Glomerular endothelial cell (primary cell): ENCODE measurements at regions not wholly inside any gene's neighbourhood (a gene's known extent, or its start where the extent isn't known, plus 50 kb on each side); places are given as distances from the start of the nearest gene placed in this dataset.

Source experiments
- DNase-seq: peaks from one replicate; pipeline ENCODE4 v3.0.0-alpha.2; 2011; ENCODE audit warnings: low read depth, low spot score; ENCODE audit errors: extremely low read depth

- DNase-seq, result no peak
These were observed 256.0 kb downstream of the BCL11A start for GRCh38 chr2:60297296-60298005.

- no peak for DNase-seq
These were observed 257.1 kb downstream of the BCL11A start for GRCh38 chr2:60296219-60296955.

DNA sequence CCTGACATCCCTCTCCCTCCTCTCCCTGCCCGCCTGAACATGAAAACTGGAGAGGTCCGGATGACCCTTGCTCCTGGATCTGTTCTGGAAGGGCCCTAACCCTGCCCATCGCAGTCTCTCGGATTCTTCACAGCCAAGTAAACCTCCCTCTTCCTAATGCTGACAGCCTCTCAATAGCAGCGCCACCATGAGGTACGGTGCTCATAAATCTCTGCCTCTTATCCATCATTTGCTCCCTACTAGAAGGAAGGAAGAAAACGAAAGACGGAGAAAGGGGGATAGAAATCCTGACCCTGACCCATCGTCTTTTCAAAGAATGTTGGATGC is 257.9 kb downstream of the BCL11A start:
- DNase-seq, result no peak

DNA sequence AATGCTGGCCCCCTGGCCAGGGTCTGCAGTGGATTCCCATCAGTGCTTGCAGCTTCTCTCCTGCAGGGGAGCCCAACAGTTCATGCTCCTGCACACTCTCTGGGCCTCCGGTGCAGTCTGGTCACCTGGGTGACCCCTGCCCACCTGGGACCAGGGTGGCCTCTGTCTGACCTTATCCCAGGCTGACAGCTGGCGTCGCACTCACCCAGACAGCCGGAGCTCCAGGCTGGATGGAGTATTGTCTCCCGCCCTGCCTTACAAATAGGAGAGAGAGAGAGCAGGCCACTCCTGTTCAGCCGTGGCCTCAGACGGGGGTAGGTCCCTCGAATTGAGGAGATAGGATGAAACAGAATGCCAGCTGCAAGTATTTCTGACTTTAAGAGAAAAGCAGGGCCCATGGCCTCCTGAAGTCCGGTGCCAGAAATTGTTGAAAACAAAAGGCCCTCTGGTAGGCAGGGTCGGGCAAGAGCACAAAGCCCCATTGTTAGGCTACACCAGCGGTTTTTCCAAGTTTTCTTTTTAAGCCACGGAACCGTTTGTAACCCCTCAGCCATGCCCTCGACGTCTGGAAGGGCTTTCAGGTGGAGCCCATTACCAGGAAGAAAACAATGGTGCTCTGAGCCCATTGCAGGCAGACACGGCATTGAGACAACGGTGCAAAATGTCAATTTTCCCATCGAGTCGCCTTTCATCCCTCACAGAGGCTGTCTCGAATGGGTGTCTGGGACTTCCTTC is 258.4 kb downstream of the BCL11A start:
- DNase-seq, result no peak

DNA sequence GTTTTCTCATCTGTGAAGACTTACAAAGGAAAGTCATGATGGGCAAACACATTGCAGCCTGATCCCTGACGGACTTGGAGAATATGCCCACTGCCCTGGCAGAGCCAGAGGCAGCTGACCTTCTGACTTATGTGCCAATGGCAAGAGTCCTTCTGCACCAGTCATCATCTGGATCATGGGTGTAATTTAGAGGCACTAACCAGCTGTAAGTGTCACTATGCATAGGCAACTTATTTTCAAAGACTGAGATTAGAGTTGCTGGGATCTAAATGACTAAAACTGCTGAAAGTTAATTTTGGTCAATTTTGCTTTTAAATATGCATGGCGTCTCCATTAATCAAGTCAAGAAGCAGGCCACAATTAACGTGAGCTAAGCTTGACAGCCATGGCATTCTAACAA is 261.2 kb downstream of the BCL11A start:
- no peak for DNase-seq

DNA sequence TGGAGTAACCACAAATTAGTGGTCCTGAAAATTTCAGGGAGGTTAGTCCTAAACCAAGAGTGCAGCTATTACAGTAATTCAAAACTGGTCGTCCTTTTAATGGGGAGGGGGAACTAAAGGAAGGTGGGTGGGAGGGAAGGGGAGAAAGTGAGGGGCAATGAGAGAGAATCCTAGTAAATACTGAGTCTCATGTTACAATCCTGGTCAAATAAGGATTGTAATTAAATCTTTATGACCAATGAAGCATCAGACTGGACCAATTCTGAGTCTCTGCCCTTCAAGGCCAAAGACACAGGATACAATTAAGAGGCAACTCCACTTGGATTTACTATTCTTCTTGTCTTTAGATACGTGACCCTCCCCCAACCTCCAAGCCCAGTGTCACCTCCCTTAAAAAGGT is 262.9 kb downstream of the BCL11A start:
- DNase-seq, result no peak

DNA sequence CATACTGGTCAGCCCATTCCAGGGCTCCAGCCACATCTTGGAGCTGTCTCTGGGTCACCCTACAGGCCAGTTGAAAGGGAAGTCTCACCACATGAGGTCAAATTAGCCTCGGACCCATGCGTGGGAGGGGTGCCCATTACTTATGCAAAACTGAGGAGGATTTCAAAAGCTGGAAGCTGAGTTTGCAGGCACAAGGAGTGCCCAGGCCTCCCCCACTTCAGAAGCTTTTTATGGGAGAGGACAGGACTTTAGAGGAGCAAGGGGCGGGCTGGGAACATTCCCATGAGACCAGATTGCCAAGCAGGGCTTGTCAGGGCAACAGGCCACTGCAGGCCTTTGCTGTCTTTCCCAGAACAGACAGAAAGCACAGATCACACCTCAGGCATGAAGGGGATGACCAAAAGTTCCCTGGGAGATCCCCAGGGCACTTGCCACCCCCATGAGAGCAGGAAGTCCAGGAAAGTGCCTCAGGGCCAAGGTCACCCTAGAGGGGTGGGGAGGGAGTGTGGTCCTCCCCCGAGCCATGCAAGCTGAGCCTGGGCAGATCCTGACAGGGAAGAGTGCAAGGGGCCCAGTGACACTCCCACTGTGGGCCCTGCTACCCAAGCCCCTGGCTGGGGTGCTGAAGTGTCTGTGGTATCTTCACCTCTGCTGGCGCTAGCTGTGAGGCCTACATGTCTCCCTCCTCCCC is 267.7 kb downstream of the BCL11A start:
- DNase-seq, result no peak

- DNase-seq, result no peak
These were observed 269.8 kb downstream of the BCL11A start for GRCh38 chr2:60283626-60284025.

DNA sequence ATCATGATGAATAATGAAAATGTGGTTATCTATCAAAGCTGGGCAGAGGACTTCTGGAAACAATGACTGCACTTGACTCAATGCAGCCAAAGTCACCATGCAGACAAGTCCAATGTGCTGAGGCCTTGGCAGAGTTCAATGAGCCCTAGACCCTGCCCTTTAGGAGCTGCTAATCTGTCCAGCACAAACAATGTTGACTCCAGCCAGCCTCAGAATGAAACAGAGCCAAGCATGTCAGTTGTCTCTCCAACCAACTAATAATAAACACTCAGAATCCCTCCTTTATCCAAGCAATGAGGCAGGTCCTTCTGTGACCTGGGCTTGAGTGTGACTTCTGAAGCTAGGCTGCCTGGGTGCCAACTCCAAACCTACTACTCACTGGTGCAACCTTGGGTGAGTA is 270.6 kb downstream of the BCL11A start:
- DNase-seq, result no peak

DNA sequence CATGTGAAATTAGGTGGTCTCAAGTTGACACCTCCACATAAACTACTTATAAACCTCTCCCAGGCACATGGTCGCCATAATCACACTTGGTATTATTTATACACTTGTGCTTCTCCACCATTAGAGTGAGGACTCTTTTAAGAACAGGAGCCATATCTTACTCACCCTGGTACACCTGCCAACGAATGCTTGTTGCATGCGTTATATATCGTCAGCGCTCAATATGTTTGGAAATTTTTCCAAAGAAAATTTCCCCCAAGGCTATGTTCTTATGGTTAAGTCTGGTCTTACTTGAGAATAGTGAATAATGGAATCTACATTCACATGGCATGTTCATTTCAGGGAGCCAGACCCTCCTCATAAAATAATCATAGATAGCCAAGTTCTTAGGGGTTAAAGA is 271.7 kb downstream of the BCL11A start:
- no peak for DNase-seq

DNA sequence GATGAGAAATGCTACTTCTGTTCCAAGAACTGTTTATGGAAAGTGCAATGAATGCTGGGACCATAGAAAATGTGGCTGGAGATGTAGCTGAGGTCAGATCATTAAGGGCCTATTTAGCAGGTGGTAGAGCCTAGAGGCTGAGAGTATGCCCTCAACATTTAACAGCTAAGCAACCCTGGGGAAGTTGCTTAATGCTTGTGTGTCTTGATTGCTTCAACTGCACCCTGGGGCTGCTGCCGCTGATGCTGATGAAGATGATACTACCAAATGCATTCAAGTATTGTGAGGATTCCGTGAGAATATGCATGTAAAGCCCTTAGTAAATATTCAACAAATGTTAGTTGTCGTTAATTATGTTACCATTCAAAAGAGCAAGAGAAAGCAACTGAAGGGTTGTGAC is 273.2 kb downstream of the BCL11A start:
- DNase-seq, result no peak

DNA sequence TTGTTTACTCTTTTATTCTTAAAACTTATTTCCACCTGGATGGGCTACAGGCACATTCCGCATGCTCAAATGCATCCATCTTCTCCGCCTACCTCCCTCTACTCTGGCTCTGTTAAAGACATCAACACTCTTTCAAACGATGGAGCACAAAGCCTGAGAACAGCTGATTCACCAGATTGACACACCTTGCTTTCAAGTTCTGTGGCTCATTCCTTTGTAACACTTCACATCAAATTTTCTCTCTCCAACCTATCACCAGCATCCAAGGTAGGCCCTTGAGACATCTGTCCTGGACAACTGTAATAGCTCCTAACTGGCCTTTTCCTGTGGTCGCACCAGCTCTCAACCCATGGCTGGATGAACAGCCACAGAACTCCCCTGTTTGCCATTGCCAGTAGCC is 274.5 kb downstream of the BCL11A start:
- DNase-seq, result no peak

GRCh38 chr2:60275958-60276357 is 277.5 kb downstream of the BCL11A start:
- no peak for DNase-seq

DNA sequence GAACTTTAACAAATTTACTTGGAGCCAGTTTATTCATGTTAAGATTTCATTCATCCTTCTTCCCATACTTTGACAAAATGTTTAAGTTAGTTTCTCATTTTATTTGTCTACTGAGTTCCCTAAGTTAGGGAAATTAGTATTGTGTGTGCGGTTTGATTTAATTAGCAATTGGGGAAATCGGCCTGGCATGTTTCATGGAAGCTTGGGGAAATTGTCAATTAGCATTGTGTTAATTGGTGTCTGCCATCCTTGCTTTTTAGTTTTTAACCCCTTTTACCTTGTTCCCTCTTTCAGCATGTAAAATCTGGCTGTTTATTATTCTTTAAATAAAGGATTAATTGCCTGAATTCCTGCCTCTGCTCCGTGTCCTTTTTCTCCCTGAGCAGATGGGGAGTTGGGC is 279.6 kb downstream of the BCL11A start:
- DNase-seq, result no peak

DNA sequence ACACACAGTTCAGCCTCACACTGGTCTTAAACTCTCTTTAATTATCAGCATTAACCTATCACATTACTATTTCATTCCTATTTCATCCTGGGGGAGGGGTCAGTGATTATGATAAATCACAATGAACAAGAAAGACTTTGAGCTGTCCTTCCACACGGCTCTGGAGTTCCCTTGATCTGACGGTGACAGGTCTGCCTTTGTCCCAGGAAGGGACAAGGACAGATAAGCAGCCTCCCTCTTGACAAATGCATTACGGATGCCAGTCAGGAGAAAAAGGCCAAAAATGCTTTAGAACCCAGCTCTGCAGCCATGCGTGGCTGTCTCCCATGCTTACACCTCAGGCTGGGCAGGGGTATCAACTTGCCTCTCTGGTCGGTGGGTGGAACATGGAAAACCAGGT is 281.7 kb downstream of the BCL11A start:
- no peak for DNase-seq

GRCh38 chr2:60271131-60271530 is 282.3 kb downstream of the BCL11A start:
- DNase-seq, result no peak

- no peak for DNase-seq
These were observed 284.8 kb downstream of the BCL11A start for GRCh38 chr2:60268661-60269060.

GRCh38 chr2:60268032-60268431 is 285.4 kb downstream of the BCL11A start:
- no peak for DNase-seq

DNA sequence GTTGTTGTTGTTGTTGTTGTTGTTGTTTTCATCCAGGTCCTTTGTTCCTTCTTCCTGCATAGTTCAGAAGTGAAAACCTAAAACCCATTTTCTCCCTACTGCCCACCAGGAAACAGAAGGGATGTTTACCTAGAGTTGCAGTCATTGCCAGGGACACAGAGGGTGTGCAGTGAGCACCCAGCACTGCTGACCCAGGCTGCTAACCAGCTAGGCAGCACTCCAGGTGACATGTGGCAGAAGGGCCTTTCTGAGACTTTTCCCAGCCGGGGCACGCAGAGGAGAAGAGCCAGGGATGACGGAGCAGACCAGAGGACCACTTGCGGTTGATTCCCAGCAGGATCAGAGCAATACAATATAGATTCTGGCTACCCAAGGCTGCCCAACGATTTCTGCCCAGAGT is 286.3 kb downstream of the BCL11A start:
- no peak for DNase-seq

- DNase-seq, result no peak
These were observed 291.3 kb downstream of the BCL11A start for GRCh38 chr2:60262178-60262577.

- DNase-seq, result no peak
These were observed 292.7 kb downstream of the BCL11A start for GRCh38 chr2:60260639-60261296.
